ENCODE measurements at regions not wholly inside any gene's neighbourhood (a gene's known extent, or its start where the extent isn't known, plus 50 kb on each side); places are given as distances from the start of the nearest gene placed in this dataset.

GRCh38 chr17:77746896-77747554, 211.5 kb upstream of the TNRC6C start:
- H3K27me3 ChIP-seq (ENCODE audit: insufficient read depth, low read length): peaks cover 19% of the 10 kb centered on the region
- TF ChIP-seq, protein P1, sequence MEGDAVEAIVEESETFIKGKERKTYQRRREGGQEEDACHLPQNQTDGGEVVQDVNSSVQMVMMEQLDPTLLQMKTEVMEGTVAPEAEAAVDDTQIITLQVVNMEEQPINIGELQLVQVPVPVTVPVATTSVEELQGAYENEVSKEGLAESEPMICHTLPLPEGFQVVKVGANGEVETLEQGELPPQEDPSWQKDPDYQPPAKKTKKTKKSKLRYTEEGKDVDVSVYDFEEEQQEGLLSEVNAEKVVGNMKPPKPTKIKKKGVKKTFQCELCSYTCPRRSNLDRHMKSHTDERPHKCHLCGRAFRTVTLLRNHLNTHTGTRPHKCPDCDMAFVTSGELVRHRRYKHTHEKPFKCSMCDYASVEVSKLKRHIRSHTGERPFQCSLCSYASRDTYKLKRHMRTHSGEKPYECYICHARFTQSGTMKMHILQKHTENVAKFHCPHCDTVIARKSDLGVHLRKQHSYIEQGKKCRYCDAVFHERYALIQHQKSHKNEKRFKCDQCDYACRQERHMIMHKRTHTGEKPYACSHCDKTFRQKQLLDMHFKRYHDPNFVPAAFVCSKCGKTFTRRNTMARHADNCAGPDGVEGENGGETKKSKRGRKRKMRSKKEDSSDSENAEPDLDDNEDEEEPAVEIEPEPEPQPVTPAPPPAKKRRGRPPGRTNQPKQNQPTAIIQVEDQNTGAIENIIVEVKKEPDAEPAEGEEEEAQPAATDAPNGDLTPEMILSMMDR (IDR thresholded peaks at IDR 0.05; ENCODE audit: extremely low read depth, low read depth, low read length): no peak
- H3K4me3 ChIP-seq (ENCODE audit: insufficient read depth, low read length): no peak overlapping the region
- no peak overlapping the region for H2AFZ ChIP-seq (ENCODE audit: low read length)
- DNase-seq (ENCODE audit: insufficient read length, low spot score, missing footprints): no peak
- H3K79me2 ChIP-seq (ENCODE audit: insufficient read depth, low read length): no peaks in the 10 kb centered on the region
- no peak overlapping the region for H3K27ac ChIP-seq (ENCODE audit: low read depth, low read length)
- no peak overlapping the region for H3K4me2 ChIP-seq (ENCODE audit: insufficient read depth, low read length)
- no peaks in the 10 kb centered on the region for H3K4me1 ChIP-seq (ENCODE audit: insufficient read depth, low read length)
- no peaks in the 10 kb centered on the region for H3K9me3 ChIP-seq (ENCODE audit: low read depth, low read length)
- no peaks in the 10 kb centered on the region for H3K36me3 ChIP-seq (ENCODE audit: insufficient read depth, low read length)
- no peaks in the 10 kb centered on the region for H4K20me1 ChIP-seq (ENCODE audit: insufficient read depth, low read length)

GRCh38 chr17:77748436-77748835, 210.1 kb upstream of the TNRC6C start:
- no peak overlapping the region for H3K4me2 ChIP-seq (ENCODE audit: insufficient read depth, low read length)
- no peaks in the 10 kb centered on the region for H3K79me2 ChIP-seq (ENCODE audit: insufficient read depth, low read length)
- no peak for DNase-seq (ENCODE audit: insufficient read length, low spot score, missing footprints)
- no peaks in the 10 kb centered on the region for H4K20me1 ChIP-seq (ENCODE audit: insufficient read depth, low read length)
- H3K9me3 ChIP-seq (ENCODE audit: low read depth, low read length): no peaks in the 10 kb centered on the region
- H3K27ac ChIP-seq (ENCODE audit: low read depth, low read length): no peak overlapping the region
- no peaks in the 10 kb centered on the region for H3K4me1 ChIP-seq (ENCODE audit: insufficient read depth, low read length)
- H3K4me3 ChIP-seq (ENCODE audit: insufficient read depth, low read length): no peak overlapping the region
- TF ChIP-seq, protein P1 (IDR thresholded peaks at IDR 0.05; ENCODE audit: extremely low read depth, low read depth, low read length): no peak
- H3K36me3 ChIP-seq (ENCODE audit: insufficient read depth, low read length): no peaks in the 10 kb centered on the region
- no peak overlapping the region for H2AFZ ChIP-seq (ENCODE audit: low read length)
- H3K27me3 ChIP-seq (ENCODE audit: insufficient read depth, low read length): peaks cover 8% of the 10 kb centered on the region

- Histone ChIP-seq H2AFZ (ENCODE audit: low read length) (no peak overlapping the region), H4K20me1 (ENCODE audit: insufficient read depth, low read length) (no peaks in the 10 kb centered on the region), H3K4me3 (ENCODE audit: insufficient read depth, low read length) (no peak overlapping the region), H3K36me3 (ENCODE audit: insufficient read depth, low read length) (no peaks in the 10 kb centered on the region), H3K27ac (ENCODE audit: low read depth, low read length) (no peak overlapping the region), H3K4me1 (ENCODE audit: insufficient read depth, low read length) (no peaks in the 10 kb centered on the region), H3K79me2 (ENCODE audit: insufficient read depth, low read length) (no peaks in the 10 kb centered on the region), H3K4me2 (ENCODE audit: insufficient read depth, low read length) (no peak overlapping the region), H3K27me3 (ENCODE audit: insufficient read depth, low read length) (peaks cover 8% of the 10 kb centered on the region), H3K9me3 (ENCODE audit: low read depth, low read length) (no peaks in the 10 kb centered on the region)
- DNase-seq (ENCODE audit: insufficient read length, low spot score, missing footprints): no peak
- TF ChIP-seq, protein P1 (IDR thresholded peaks at IDR 0.05; ENCODE audit: extremely low read depth, low read depth, low read length): no peak
Measured at GRCh38 chr17:77749321-77749751, 209.2 kb upstream of the TNRC6C start.

GRCh38 chr17:77749989-77750388, 208.5 kb upstream of the TNRC6C start:
- no peaks in the 10 kb centered on the region for H3K4me1 ChIP-seq (ENCODE audit: insufficient read depth, low read length)
- peaks cover 8% of the 10 kb centered on the region for H3K27me3 ChIP-seq (ENCODE audit: insufficient read depth, low read length)
- no peaks in the 10 kb centered on the region for H3K36me3 ChIP-seq (ENCODE audit: insufficient read depth, low read length)
- H3K27ac ChIP-seq (ENCODE audit: low read depth, low read length): no peak overlapping the region
- H3K9me3 ChIP-seq (ENCODE audit: low read depth, low read length): no peaks in the 10 kb centered on the region
- DNase-seq (ENCODE audit: insufficient read length, low spot score, missing footprints): no peak
- no peak overlapping the region for H3K4me3 ChIP-seq (ENCODE audit: insufficient read depth, low read length)
- H3K4me2 ChIP-seq (ENCODE audit: insufficient read depth, low read length): no peak overlapping the region
- H2AFZ ChIP-seq (ENCODE audit: low read length): no peak overlapping the region
- H4K20me1 ChIP-seq (ENCODE audit: insufficient read depth, low read length): no peaks in the 10 kb centered on the region
- TF ChIP-seq, protein P1 (IDR thresholded peaks at IDR 0.05; ENCODE audit: extremely low read depth, low read depth, low read length): no peak
- H3K79me2 ChIP-seq (ENCODE audit: insufficient read depth, low read length): no peaks in the 10 kb centered on the region
